Esophagus squamous epithelium (tissue), 4 donors: ENCODE measurements at regions not wholly inside any gene's neighbourhood (a gene's known extent, or its start where the extent isn't known, plus 50 kb on each side); places are given as distances from the start of the nearest gene placed in this dataset.

Source experiments
- CTCF ChIP-seq, 6 experiments: fragments of 450-650 bp in 4 of 6; fragments of 200-600 bp in 2 of 6; sonication (generic) in 2 of 6; IDR thresholded peaks; one replicate each; pipeline ENCODE4 v1.5.1; 2016 to 2019; ENCODE audit warnings: antibody characterized with exemption in 6 of 6, mild to moderate bottlenecking in 4 of 6, moderate library complexity in 4 of 6
- POLR2A ChIP-seq, 4 donors: fragments of 450-650 bp; IDR thresholded peaks; one replicate each; pipeline ENCODE4 v1.6.1; 2017; ENCODE audit warnings: antibody characterized with exemption in 4 of 4, mild to moderate bottlenecking in 4 of 4, moderate library complexity in 3 of 4

GRCh38 chr5:67904366-67904765 is 311.2 kb upstream of the PIK3R1 start:
- TF ChIP-seq POLR2A (IDR thresholded peaks at IDR 0.05): no peak
- no peak for TF ChIP-seq CTCF (IDR thresholded peaks at IDR 0.05)
